Fibroblast of peridontal ligament (primary cell): ENCODE measurements at regions not wholly inside any gene's neighbourhood (a gene's known extent, or its start where the extent isn't known, plus 50 kb on each side); places are given as distances from the start of the nearest gene placed in this dataset.
"Not testable (repeated sequence)": the region's sequence is repeated elsewhere in the genome, so short reads cannot be mapped to it uniquely, and the experiment has no call there.

ENCODE experiments used
- DNase-seq: peaks from one replicate; pipeline ENCODE4 v3.0.0-alpha.2; 2010; ENCODE audit errors: extremely low read depth

DNA sequence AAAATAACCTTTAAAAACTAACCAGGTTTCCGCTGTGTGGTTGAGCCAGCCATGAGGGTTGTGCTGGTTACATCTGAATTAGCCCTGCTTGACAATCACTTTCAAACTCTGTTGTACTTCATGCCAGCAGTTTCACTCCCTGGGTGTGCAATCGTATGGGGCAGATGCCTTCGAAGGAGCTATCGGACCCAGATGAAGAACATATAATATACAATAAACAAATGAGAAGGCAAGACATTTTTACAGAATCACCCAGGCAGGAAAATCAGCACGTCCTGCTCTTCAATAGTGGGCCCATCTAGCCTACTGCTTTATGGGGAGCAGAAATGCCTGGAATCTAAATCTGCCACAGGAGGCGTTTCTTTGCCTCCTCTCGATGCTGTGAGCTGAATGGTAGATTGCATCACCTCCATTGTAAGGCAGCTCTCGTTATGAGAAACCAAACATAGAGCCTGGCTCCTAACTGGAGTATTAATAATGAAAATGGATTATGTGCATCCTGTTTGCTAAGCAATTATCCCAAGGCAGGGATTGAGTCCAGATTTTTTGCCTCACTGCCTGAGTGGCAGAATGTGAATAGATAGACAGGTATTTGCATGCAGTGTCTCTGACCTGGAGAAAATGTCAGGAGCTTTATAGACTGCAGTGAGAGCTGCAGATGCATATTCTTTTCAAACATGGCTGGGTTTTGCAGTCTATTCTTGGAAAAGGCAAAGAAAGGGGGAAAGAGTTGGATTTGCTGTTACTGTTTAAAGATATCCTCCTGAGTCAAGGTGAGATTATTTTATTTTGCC lies 143.3 kb upstream of the SMARCA2 start:
- DNase-seq: no peak

- no peak for DNase-seq
These were observed 139.8 kb upstream of the SMARCA2 start for GRCh38 chr9:1875251-1875851.

DNA sequence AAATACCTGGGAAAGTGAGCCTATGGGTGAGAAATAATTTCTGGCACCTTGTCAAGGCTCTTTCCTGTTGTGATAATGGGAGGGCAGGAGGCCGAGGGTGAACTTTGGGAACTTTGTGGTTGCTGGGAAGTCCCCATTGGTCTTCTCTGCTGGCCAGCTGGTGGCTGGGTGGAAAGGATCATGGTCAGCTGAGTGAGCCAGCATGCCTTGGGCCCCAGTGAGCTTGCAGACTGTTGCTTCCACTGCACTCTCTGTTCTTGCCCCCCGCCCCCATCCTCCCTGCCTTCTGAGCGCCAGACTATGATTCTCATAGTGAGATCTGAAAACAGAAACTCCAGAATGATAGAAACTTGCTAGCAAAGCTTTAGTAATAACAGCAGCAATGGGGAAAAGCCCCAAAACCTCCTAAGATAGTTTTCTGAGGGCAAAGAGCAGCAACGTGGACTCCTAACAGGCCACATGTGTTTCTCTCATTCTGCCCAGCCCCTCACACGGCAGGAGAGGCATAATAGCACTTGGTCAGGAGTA lies 139.2 kb upstream of the SMARCA2 start:
- no peak for DNase-seq

GRCh38 chr9:1876891-1877496 lies 138.2 kb upstream of the SMARCA2 start:
- DNase-seq: no peak

- DNase-seq: no peak
These were observed 137.2 kb upstream of the SMARCA2 start for GRCh38 chr9:1877951-1878350.

DNA sequence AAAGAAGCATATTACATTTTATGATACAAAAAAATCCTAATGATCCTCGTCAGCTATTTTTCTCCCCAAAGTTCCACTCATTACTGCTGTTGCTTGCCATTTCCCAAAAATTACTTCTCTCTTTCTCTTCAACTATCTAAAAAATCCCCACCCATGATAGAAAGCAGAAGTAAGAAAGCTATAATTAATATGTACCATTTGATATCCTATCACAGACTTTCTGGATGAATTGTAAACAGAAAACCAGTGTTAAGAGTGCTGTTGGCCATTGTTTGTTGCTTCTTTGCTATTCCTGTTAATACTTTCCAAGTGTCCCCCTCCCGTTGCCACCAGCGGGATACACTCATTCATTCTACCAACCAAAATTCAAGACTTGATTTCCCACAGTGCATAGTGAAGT lies 136.3 kb upstream of the SMARCA2 start:
- DNase-seq: no peak

DNA sequence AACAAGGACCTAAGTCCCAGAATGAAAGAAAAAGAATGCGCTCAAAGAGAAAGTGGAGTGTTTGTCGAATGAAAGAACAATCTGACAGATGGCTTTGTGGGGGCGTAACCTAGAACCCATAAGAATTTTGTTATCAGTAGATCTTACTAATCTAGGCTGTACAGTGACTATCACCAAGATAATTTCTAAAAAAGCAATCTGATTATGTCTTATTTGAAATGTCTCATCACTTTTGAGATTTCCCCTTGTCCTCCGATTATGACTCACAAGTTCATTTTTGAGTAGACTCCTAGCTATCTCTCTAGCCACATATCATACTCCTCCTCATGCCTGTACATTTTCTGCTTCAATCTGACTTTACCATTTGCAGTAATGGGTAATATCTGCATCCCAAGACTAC lies 135.6 kb upstream of the SMARCA2 start:
- no peak for DNase-seq

DNA sequence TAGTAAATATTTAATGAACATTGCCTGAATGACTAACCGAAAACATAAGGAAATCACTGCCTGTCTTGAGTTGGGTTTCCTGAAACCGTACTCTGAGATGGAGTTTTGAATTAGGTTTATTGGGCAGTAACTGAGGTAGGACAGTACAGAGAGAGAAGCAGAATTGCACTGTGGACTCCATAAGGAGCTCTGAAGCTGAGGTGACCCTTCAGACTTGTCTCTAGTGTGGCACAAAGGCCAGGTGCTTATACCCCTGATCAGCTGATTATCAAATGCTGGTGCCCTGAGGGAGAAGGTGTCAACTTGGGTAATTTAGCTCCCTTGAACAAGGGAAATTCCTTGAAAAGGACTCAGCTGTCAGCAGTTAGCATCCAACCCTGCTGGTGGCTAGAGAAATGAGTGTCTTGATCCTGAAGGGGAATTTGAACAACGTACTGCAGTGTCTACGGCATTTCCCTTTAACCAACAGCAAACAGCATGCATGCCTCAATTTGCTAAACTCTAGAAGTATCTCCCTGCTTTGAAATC lies 135.0 kb upstream of the SMARCA2 start:
- DNase-seq: no peak

GRCh38 chr9:1881708-1882295 lies 133.3 kb upstream of the SMARCA2 start:
- no peak for DNase-seq

DNA sequence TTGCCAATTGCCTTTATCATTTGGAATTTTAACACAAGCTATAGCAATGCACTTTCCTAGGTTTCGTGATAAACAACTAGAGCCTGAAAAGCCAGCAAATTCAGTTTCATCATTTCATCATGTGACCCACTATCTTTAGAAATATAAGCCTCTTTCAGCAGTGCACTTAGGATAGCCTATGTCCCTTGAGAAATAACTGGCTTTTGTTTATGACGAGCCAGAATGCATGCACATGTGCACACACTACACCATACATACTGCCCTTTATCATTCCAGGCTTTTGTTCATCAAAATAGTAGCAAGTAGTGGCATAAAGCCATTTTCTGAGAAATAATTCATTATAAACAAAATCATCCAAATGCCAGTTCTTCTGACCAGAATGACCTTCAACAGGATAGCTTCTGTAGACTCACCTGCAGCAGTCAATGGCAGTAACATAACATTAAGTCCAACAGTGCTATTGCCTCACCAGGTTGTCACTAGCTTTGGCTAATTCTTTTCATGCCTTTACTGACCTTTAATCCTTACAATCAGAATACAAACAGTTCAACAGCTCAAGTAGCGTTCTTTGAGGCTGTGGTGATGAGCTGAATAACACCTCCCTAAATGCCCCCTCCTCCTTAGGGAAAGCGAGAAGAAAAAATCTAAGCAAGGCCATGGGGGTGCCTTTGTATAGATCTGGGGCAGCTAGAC lies 132.3 kb upstream of the SMARCA2 start:
- DNase-seq: no peak

GRCh38 chr9:1890201-1890600 lies 124.9 kb upstream of the SMARCA2 start:
- DNase-seq: no peak

GRCh38 chr9:1890816-1891215 lies 124.3 kb upstream of the SMARCA2 start:
- no peak for DNase-seq

GRCh38 chr9:1903080-1903704 lies 112.0 kb upstream of the SMARCA2 start:
- not testable (repeated sequence) for DNase-seq

GRCh38 chr9:1907465-1907864 lies 107.7 kb upstream of the SMARCA2 start:
- DNase-seq: no peak

GRCh38 chr9:1909322-1909721 lies 105.8 kb upstream of the SMARCA2 start:
- no peak for DNase-seq

DNA sequence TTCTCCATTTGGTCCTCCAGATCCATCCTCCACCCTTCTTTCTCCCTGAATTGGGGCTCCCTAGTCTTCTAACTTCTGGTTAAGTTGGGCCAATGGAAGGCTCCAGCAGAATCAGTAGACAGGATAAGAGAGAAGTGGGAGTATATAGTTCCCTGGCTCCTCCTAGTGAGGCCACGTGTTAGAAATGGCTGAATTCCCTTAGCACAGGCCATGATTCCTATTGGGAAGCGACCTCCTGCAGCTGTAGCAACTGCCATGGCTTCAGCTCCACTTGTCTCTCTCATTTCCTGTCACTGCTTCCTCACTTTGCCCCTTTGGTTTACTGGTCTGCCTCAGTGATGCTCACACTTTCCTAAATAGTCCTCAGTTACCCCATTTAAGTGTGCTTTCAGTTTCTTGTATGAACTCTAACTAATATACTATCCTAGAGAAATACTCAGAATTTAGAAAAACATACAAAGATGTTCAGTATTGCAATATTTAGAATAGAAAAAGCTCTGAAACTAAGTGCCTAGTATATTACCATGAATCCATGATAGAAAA lies 104.8 kb upstream of the SMARCA2 start:
- DNase-seq: no peak

GRCh38 chr9:1913631-1914330 lies 101.4 kb upstream of the SMARCA2 start:
- no peak for DNase-seq

DNA sequence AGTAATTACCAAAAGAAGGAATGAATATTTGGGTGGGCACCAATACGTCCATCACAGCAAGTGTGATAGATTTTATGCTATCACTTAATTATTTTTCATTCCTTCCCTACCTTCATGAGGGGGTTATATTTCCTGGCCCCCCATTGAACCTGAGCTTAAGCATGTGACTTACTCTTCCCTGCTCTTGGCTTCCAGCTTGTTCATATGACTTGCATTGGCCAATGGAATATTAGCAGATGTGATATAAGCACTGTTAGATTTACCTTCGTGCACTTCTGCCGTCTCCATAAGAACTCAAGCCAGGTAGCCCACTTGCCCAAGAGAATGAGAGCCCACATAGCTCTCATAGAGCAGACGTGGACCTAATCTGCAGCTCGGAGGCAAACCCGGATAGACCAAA lies 99.1 kb upstream of the SMARCA2 start:
- peak; percentile 13 for DNase-seq

GRCh38 chr9:1916655-1917054 lies 98.5 kb upstream of the SMARCA2 start:
- DNase-seq: peak; percentile 37

DNA sequence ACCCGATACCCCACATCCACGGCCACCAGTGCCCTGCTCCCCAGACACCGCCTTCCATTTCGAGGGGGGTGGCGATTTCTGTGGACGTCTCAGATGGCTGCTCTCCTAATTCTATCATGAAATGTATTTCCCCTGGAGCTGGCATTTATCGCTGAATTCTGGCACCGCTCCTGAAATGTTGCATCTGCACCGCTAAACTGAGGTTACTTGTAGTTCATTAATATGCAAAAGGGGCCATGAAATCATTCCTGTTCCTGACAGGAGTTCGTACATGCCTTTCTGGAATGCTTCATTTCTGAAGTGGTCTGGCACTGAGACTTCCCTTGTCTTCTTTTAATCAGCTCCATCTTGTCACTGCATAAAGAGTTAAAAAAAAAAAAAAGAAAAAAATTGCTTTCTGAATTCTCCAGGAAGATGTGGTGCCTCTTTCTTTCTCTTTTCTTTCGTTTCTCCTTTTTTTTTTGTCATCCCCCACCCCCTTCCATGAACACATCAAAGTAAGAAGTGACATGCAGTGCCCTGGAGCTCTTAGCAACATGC lies 97.7 kb upstream of the SMARCA2 start:
- DNase-seq: no peak
